ENCODE measurements at regions not wholly inside any gene's neighbourhood (a gene's known extent, or its start where the extent isn't known, plus 50 kb on each side); places are given as distances from the start of the nearest gene placed in this dataset.
"Not testable (repeated sequence)": the region's sequence is repeated elsewhere in the genome, so short reads cannot be mapped to it uniquely, and the experiment has no call there.

DNA sequence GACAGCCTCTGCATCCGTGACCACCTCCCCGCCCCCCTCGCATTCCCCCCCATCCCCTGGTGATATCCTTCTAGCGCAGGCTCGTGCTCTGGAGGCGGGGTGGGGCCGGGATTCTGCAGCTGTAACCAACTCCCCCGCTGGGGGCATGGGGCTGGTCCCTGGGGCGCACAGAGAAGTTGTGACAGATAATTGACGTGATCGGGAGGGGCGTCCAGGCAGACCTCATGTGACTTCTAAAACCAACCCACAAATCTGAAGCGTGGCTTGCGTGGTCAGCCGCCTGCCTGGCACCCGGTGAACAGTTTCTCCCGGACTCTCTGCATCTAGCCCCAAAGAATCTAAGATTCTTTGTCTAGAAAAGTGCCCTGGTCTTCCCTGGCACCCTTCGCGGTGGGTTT, 100.6 kb upstream of the IGF1R start:
- intact Hi-C loops (cut with micrococcal nuclease), result loop anchor here (10.0 kb wide), 1 partner anchor 53 kb away; no protein-coding TSS in a partner anchor

DNA sequence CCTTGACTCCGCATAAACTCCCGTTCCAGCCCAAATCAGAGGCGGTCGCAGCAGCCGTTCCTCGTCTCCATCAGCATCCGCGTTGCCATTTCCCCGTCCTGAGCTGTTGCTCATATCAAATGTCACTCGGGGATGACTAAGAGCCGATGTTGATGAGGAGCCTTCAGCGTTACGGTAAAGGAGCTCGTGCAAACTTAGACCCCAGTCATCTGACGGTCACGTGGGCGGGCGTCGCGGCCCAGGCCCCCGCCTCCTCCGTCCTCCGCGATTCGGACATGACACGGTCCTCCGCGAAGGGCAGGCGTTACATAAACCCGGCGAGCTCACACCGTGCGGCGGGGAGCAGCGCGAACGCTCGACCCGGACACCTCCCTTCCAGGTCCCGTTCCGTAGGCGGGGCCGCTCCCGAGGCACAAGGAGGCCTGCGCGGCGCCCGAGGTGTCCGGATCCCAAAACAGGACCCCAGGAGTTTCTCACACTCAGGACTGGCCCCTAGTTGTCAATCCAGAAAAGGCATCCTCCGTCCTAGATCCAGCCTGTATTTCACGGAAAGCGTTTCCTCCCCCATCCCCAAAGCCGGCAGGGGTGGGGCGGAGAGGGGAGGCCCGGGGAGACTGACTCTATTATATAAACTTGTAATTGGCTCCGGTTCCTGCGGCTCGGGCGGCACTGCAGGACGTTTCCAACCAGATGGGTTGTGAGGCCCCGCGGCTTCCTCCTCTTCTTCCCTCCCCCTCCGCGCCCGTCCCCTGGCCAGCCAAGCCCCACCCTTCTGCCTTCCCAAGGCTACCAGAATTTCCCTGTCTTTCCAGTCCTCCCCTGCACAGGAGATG, 100.0 kb upstream of the IGF1R start:
- intact Hi-C loops (cut with micrococcal nuclease), result loop anchor here (10.0 kb wide), 1 partner anchor 54 kb away; no protein-coding TSS in a partner anchor

DNA sequence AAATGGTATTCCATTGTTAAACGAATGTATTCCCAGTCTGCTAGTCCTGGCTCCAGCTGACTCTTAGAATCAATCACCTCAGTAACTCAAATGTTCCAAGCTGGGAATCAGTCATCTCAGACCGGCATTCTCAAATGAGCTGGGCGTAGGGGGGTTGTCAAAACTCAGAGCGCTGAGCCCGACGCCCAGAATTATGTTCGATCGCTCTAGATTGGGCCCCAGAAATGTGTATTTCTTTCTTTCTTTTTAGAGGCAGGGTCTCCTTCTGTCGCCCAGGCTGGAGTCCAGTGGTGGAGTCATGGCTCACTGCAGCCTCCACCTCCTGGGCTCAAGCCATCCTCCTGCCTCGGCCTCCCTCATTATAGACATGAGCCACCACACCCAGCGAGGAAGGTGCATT, 99.3 kb upstream of the IGF1R start:
- intact Hi-C loops (cut with micrococcal nuclease), result loop anchor here (10.0 kb wide), 1 partner anchor 54 kb away; no protein-coding TSS in a partner anchor

DNA sequence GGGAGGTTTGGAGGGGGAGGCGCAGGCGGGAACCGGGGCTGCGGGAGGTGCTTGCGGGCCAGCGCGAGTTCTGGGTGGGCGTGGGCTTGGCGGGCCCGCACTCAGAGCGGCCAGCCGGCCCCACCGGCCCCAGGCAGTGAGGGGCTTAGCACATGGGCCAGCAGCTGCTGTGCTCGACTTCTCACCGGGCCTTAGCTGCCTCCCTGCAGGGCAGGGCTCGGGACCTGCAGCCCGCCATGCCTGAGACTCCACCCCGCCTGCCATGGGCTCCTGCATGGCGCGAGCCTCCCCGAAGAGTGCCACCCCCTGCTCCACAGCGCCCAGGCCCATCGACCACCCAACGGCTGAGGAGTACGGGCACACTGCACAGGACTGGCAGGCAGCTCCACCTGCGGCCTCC, 98.6 kb upstream of the IGF1R start:
- intact Hi-C loops (cut with micrococcal nuclease), result loop anchor here (10.0 kb wide), 1 partner anchor 55 kb away; no protein-coding TSS in a partner anchor

DNA sequence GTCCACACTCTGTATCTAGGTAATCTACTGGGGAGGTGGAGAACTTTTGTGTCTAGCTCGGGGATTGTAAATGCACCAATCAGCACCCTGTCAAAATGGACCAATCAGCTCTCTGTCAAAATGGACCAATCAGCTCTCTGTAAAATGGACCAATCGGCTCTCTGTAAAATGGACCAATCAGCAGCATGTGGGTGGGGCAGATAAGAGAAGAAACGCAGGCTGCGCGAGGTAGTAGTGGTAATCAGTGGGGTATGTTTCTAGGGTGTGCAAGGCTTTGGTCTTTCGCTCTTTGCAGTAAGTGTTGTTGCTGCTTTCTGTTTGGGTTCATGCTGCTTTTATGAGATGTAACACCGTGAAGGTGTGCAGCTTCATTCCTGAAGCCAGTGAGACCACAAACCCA, 98.0 kb upstream of the IGF1R start:
- intact Hi-C loops (cut with micrococcal nuclease), result not testable (repeated sequence)

DNA sequence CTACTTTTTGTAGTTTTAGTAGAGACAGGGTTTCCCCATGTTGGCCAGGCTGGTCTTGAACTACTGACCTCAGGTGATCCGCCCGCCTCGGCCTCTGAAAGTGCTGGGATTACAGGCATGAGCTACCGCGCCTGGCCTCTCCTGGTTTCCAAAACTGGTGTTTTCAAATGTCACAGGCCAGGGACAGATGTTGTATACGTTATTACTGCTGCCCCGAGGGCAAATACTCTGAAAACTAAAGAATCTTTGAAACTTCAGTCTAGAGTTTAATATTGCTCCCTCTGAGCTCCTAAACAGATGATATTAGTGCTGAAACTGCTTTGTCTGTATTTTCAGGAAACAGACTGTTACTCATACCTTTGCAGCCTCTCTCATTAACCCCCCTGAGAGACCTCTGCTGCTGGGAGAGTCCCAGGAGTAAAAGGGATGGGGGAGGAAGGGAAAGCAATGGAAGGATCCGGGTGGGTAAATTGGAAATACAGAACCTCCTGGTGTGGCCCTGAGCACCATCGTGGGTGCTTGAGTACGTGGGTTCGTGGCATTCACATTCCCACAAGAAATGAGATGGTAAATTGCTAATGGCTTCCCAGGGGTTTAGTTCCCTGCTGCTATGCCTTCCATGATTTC, 96.3 kb upstream of the IGF1R start:
- intact Hi-C loops (cut with micrococcal nuclease), result no loop called here

DNA sequence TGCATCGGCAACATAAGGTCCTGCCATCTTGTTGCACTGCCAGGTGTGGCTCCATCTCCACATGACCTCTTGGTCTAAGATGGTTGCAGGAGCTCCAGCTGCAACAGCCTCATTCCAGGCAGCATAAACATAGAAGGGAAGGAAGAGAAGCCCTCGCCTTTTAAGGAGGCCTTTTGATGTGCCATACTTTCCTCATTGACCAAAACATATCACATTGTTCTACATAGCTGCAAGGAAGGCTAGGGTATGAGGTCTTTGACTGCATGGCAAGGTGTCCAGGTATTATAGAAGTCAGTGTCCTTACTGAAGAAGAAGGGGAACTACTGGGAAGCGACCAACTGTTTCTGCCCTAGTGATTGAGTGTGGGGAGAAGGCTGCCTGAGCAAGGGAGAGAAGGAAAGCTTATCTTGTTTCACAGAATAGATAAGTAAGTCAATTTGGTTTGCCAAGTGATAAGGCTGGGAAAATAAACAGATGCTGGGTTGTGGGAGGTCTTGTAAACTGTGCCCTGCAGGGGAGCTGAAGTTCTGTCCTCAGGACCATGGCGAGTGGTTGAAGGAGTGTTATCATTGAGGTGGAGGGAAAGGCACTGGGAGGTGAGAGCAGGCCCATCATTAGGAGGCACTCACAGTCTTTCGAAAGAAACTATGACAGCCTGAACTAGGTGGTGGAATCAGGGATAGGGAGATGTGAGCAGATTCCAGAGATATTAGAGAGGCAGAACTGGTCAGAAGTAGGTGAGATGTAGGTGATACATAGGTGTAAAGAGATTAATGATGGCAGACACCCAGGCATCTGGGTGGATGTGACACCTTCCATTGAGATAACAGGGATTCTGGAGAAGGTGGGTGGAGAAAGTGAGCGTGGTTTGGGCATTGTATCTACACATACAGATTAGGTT, 93.8 kb upstream of the IGF1R start:
- intact Hi-C loops (cut with micrococcal nuclease), result no loop called here

DNA sequence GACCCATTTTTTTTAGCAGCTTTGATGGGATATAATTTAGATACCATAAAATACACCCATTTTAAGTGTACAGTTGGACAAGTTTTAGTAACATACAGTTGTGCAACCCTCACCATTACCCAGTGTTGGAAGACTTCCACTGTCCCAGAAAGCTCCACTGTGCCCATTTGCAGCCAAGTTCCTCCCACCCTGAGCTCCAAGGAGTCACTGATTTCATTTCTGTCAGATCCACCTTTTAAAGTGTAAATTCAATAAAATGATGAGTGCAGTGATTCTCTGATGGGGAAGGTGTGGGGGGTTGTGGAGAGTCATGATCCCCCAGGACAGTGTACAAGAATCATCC, 93.2 kb upstream of the IGF1R start:
- intact Hi-C loops (cut with micrococcal nuclease), result no loop called here

DNA sequence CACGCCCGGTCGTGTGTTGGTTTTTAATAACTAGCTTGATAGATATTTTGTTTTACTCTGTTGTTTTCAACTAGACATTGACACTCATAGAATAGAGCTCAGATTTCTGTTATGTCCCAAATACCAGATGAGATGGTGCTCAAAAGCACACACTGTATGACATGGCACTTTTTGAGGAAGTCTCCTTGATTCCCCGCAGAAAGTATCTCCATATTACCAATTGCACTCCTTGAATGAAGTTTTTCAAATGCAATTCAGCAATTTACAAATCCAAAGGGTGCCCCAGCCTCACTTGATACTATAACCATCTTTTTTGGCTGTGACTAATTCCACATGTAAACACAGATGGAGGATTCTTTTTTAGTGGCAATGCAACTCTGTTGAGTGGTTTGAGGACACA, 92.0 kb upstream of the IGF1R start:
- intact Hi-C loops (cut with micrococcal nuclease), result no loop called here

DNA sequence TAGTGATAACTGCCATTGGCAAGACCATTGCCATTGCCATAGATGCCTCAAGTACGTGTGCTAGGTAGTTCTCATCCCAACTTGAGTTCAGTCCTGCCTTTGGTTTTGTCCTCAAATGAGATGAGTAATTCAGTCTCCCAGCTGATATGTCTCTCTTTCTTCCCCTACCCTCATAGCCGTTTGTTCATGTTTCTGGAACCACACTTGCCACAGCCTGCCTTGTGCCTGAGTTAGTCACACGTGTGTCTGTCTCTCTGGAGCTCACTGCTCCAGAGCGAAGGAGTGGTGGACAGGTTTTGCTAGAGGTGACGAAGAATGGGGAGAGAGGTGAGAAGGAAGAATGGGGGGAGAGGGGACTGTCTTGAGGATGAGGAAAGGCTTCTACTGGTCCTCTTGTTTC, 88.0 kb upstream of the IGF1R start:
- intact Hi-C loops (cut with micrococcal nuclease), result no loop called here

DNA sequence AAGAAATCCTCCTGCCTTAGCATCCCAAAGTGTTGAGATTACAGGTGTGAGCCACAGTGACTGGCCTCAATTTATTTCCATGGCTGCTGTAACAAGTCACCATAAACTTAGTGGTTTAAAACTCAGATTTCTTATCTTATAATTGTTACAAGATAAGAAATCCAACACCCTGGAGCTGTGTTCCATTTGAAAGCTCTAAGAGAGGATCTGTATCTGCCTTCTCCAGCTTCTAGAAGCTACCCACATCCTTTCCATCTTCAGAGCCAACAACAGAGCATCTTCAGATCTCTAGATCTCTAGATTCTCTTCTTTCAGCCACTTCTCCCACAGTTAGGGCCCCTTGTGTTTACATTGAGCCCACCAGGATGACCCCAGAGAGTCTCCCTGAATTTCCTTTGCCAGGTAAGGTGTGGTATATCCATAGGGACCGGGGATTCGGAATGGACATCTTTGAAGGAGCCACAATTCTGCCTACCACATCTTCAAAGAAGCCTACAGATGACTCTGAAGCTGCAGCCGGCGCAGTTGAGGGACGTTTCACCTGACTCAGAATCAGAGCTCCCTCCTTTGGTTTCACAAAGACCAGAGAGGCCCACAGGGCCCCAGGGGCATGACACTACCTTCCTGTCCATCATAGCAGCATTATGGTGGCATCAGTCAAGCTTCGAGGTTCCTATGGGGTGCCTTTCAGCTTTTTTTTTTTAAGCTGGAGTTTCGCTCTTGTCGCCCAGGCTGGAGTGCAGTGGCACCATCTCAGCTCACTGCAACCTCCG, 87.0 kb upstream of the IGF1R start:
- intact Hi-C loops (cut with micrococcal nuclease), result no loop called here

DNA sequence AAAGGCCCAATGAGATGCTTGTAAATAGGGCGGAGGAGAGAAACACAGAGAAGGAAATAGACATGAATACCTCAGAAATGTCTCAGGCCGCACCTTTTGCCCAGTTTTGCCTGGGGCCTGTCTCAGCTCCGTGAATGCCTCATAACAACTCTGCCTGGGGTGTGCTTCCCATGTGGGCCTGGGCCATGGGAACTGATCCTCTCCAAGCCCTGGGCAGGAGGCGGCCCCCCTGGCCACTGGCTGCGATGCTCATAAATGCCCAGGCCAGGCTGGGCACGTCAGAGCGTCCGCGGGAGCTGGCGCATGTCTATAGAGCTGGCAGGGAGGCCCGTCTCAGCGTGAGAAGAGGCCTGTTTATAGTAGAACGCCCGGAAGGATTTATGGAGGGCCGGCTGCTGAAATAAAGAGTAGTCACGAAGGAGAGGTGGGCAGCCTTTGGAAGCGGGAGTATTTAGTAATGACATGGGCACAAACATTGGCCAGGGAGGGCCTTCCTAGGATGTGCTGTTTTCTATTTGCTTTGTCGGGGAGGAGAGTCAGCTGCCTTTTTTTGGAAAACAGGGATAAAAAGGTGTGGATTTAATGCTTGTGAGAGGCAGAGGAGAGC, 85.9 kb upstream of the IGF1R start:
- intact Hi-C loops (cut with micrococcal nuclease), result no loop called here

DNA sequence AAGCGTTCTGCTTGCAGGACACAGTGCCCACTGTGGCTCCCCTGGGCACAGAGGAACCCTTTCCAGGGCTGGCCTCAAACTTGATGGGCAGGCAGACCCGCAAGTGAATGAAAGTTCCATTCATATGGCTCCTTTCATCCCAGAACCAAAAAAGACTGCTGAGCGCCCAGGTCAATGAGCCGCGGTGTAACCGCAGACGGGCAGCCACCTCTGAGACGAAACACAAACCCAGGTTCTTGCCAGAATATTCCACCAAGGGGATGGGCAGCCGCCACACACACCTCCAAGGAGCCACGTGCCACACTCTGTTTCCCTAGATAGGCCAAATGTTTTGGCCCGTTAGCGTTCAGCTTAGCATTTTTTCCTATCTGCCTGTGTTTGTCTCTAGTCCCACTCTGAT, 82.8 kb upstream of the IGF1R start:
- intact Hi-C loops (cut with micrococcal nuclease), result no loop called here

DNA sequence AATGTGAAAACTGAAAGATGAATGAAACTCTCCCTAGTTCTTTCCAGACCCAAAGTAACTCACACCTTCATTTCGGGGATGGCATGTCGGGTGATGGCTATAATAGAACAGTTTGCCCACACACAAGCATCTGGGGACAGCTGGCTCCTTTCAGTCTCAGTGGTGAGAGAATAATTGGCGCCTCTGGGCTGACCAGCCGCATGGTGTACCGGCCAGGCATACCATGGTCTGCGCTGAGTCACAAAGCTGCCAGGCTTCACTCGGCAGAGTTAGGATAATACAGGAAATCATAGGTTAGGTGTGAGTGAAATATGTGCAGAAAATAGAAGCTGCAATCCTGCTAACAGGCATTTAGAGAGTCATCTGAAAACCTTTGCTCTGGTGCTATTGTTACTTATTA, 80.4 kb upstream of the IGF1R start:
- intact Hi-C loops (cut with micrococcal nuclease), result no loop called here

DNA sequence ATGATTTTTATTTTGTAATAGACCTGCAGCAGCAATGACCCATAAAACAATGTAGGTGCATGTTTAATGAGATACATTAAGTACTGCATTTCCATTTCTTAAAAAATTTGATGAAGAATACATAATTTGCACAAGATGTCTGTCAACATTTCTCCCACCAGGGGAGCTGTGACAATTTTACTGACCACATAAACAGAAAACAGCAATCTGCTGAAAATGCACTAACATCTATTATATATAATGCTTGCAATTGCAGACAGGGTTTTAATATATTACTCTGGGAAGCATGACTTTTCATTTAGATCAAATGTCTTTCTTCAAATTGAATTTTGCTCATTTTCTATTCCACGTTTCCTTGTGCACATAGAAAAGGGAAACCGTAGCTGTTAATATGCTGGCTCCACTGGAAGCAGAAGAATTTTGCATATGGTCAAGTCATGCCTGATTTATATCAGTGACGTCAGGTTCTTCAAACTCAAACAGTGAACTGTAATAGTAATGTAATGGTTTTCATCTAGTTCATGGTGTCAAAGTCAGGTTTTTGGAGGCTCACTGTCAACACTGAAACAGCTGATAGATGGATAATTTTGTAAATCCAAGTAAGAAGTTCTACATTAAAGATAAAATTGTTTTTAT, 79.8 kb upstream of the IGF1R start:
- intact Hi-C loops (cut with micrococcal nuclease), result no loop called here

DNA sequence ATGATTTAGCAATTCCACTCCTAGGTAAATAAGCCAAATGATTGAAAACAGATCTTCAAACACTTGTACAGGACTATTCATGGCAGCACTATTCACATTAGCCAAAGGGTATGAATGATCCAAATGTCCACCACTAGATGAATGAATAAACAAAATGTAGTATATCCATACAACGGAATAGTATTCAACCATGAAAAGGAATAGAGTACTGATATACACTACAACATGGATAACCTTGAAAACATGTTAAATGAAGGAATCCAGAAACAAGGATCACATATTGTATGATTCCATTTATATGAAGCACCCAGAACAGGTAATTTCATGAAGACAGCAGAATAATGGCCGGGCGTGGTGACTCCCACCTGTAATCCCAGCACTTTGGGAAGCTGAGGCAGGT, 78.2 kb upstream of the IGF1R start:
- intact Hi-C loops (cut with micrococcal nuclease), result no loop called here

DNA sequence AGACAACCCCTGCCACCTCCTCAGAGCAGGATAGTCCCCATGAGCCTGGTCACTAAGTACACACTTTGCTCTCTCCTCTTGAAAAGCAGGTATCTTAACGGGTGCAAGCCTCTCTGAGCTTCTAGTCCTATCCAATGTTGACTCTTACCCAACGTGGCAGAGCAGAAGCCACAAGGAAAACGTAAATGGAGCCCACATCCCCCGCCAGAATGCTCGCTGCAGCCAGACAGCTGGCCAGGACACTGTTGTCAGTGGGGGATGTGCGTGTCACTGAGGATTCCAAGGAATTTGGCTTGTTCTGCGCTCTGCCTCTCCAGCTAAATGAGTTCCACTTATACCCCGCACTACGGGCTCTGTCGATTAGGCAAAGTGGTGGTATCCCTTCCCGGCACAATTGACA, 67.8 kb upstream of the IGF1R start:
- intact Hi-C loops (cut with micrococcal nuclease), result loop anchor here (5.0 kb wide), 2 partner anchors 63 to 67 kb away; partner anchors contain the start of gene IGF1R

DNA sequence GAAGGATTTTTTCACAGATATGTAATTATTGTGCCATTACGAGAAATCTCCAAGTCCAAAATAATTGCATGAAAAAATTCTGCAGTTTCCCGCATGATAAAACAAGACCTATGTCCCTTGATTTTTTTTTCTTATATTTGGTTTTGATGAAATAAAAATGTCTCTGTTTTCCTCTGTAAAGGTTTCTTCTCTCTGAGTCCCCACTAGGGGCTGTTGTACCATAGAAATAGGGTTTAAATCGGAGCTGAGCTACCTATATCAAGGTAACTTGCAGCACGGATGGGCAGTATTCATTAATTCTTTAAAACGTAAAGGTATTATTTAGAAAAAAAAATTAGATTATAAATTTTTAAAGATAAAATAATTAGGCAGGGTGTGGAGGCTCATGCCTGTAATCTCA, 66.6 kb upstream of the IGF1R start:
- intact Hi-C loops (cut with micrococcal nuclease), result loop anchor here (5.0 kb wide), 2 partner anchors 64 to 66 kb away; partner anchors contain the start of gene IGF1R

DNA sequence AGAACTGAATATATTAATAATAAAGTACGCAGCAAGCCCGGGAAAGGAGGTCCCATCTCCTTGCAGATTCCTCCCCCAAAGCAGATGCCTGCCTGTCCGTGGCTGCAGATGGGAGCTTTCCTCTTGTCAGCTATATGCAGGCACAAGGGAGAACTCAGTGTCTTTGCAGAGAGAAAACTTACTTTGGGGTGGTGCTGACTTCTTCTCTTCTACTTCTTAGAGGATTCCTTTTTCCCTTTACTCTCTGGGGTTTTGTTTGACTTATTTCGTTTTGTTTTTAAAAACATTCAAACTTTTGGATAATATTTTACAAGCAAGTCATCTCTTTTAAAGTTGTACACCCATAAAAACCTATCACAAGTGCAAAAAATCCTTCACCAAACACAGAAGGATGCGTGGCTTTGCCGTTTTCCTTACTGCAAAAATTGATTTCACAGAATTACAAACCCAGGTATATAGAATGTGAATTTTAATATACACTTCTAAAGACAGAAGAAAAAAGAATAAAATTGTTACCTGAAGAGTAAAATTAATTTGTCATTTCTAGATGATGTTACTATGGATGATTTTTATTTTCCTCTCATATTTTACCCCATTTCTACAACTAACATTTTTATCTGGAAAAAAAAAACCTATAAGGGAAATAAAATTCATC, 65.3 kb upstream of the IGF1R start:
- intact Hi-C loops (cut with micrococcal nuclease), result loop anchor here (5.0 kb wide), 2 partner anchors 64 to 66 kb away; partner anchors contain the start of gene IGF1R
